ENCODE measurements at regions not wholly inside any gene's neighbourhood (a gene's known extent, or its start where the extent isn't known, plus 50 kb on each side); places are given as distances from the start of the nearest gene placed in this dataset.
A peak's percentile ranks its signal among the peaks of the same experiment; 100 is the strongest.

GRCh38 chr12:97229004-97229403 is 233.6 kb upstream of the RMST start:
- Histone ChIP-seq H3K27me3 (ENCODE audit: insufficient read depth, insufficient read length) (no peaks in the 10 kb centered on the region), H3K9ac (ENCODE audit: insufficient read length, low read depth) (no peak overlapping the region), H3K4me1 (ENCODE audit: insufficient read depth, insufficient read length) (no peaks in the 10 kb centered on the region), H3K4me3 (ENCODE audit: insufficient read length, low read depth) (no peak overlapping the region), H3K36me3 (ENCODE audit: insufficient read depth, insufficient read length, low read length) (no peaks in the 10 kb centered on the region), H3K9me3 (ENCODE audit: insufficient read depth, low read length) (peaks cover under 1% of the 10 kb centered on the region; the same call in 1 of the 2 replicates)
- DNase-seq (ENCODE audit: low read depth, low spot score): no peak
- TF ChIP-seq YY1 (IDR thresholded peaks at IDR 0.05; ENCODE audit: insufficient read depth, insufficient read length): no peak
- TF ChIP-seq SUZ12 (IDR thresholded peaks at IDR 0.05; ENCODE audit: extremely low read depth, insufficient read depth, insufficient read length): no peak
- no peak for TF ChIP-seq ZNF274 (IDR thresholded peaks at IDR 0.05; ENCODE audit: low read depth, low read length)

GRCh38 chr12:97235102-97235501 is 227.5 kb upstream of the RMST start:
- no peaks in the 10 kb centered on the region for H3K4me1 ChIP-seq (ENCODE audit: insufficient read depth, insufficient read length)
- no peak overlapping the region for H3K9ac ChIP-seq (ENCODE audit: insufficient read length, low read depth)
- TF ChIP-seq ZNF274 (IDR thresholded peaks at IDR 0.05; ENCODE audit: low read depth, low read length) (no peak), SUZ12 (IDR thresholded peaks at IDR 0.05; ENCODE audit: extremely low read depth, insufficient read depth, insufficient read length) (no peak), YY1 (IDR thresholded peaks at IDR 0.05; ENCODE audit: insufficient read depth, insufficient read length) (no peak)
- peaks cover 9% of the 10 kb centered on the region; the same call in 1 of the 2 replicates for H3K9me3 ChIP-seq (ENCODE audit: insufficient read depth, low read length)
- H3K27me3 ChIP-seq (ENCODE audit: insufficient read depth, insufficient read length): no peaks in the 10 kb centered on the region
- DNase-seq (ENCODE audit: low read depth, low spot score): peak; percentile 70
- no peak overlapping the region for H3K4me3 ChIP-seq (ENCODE audit: insufficient read length, low read depth)
- no peaks in the 10 kb centered on the region for H3K36me3 ChIP-seq (ENCODE audit: insufficient read depth, insufficient read length, low read length)

GRCh38 chr12:97246368-97246767 is 216.2 kb upstream of the RMST start:
- Histone ChIP-seq H3K9ac (ENCODE audit: insufficient read length, low read depth) (no peak overlapping the region), H3K9me3 (ENCODE audit: insufficient read depth, low read length) (no peaks in the 10 kb centered on the region), H3K4me1 (ENCODE audit: insufficient read depth, insufficient read length) (no peaks in the 10 kb centered on the region), H3K4me3 (ENCODE audit: insufficient read length, low read depth) (no peak overlapping the region), H3K36me3 (ENCODE audit: insufficient read depth, insufficient read length, low read length) (no peaks in the 10 kb centered on the region), H3K27me3 (ENCODE audit: insufficient read depth, insufficient read length) (no peaks in the 10 kb centered on the region)
- TF ChIP-seq YY1 (IDR thresholded peaks at IDR 0.05; ENCODE audit: insufficient read depth, insufficient read length) (no peak), SUZ12 (IDR thresholded peaks at IDR 0.05; ENCODE audit: extremely low read depth, insufficient read depth, insufficient read length) (no peak), ZNF274 (IDR thresholded peaks at IDR 0.05; ENCODE audit: low read depth, low read length) (no peak)
- no peak for DNase-seq (ENCODE audit: low read depth, low spot score)

GRCh38 chr12:97250483-97250882 is 212.1 kb upstream of the RMST start:
- no peak for TF ChIP-seq ZNF274 (IDR thresholded peaks at IDR 0.05; ENCODE audit: low read depth, low read length)
- TF ChIP-seq SUZ12 (IDR thresholded peaks at IDR 0.05; ENCODE audit: extremely low read depth, insufficient read depth, insufficient read length): no peak
- TF ChIP-seq YY1 (IDR thresholded peaks at IDR 0.05; ENCODE audit: insufficient read depth, insufficient read length): no peak
- H3K9me3 ChIP-seq (ENCODE audit: insufficient read depth, low read length): no peaks in the 10 kb centered on the region
- no peak overlapping the region for H3K4me3 ChIP-seq (ENCODE audit: insufficient read length, low read depth)
- H3K36me3 ChIP-seq (ENCODE audit: insufficient read depth, insufficient read length, low read length): no peaks in the 10 kb centered on the region
- no peak for DNase-seq (ENCODE audit: low read depth, low spot score)
- H3K27me3 ChIP-seq (ENCODE audit: insufficient read depth, insufficient read length): no peaks in the 10 kb centered on the region
- no peaks in the 10 kb centered on the region for H3K4me1 ChIP-seq (ENCODE audit: insufficient read depth, insufficient read length)
- no peak overlapping the region for H3K9ac ChIP-seq (ENCODE audit: insufficient read length, low read depth)

- Histone ChIP-seq H3K4me1 (ENCODE audit: insufficient read depth, insufficient read length) (no peaks in the 10 kb centered on the region), H3K9me3 (ENCODE audit: insufficient read depth, low read length) (no peaks in the 10 kb centered on the region), H3K36me3 (ENCODE audit: insufficient read depth, insufficient read length, low read length) (no peaks in the 10 kb centered on the region), H3K4me3 (ENCODE audit: insufficient read length, low read depth) (no peak overlapping the region), H3K27me3 (ENCODE audit: insufficient read depth, insufficient read length) (no peaks in the 10 kb centered on the region), H3K9ac (ENCODE audit: insufficient read length, low read depth) (no peak overlapping the region)
- TF ChIP-seq YY1 (IDR thresholded peaks at IDR 0.05; ENCODE audit: insufficient read depth, insufficient read length): no peak
- no peak for TF ChIP-seq SUZ12 (IDR thresholded peaks at IDR 0.05; ENCODE audit: extremely low read depth, insufficient read depth, insufficient read length)
- no peak for TF ChIP-seq ZNF274 (IDR thresholded peaks at IDR 0.05; ENCODE audit: low read depth, low read length)
- DNase-seq (ENCODE audit: low read depth, low spot score): no peak
These were observed 204.9 kb upstream of the RMST start for GRCh38 chr12:97257726-97258125.

GRCh38 chr12:97259098-97259497 is 203.5 kb upstream of the RMST start:
- DNase-seq (ENCODE audit: low read depth, low spot score): no peak
- H3K4me1 ChIP-seq (ENCODE audit: insufficient read depth, insufficient read length): no peaks in the 10 kb centered on the region
- H3K9ac ChIP-seq (ENCODE audit: insufficient read length, low read depth): no peak overlapping the region
- H3K4me3 ChIP-seq (ENCODE audit: insufficient read length, low read depth): no peak overlapping the region
- peaks cover 5% of the 10 kb centered on the region; the same call in 1 of the 2 replicates for H3K9me3 ChIP-seq (ENCODE audit: insufficient read depth, low read length)
- H3K27me3 ChIP-seq (ENCODE audit: insufficient read depth, insufficient read length): no peaks in the 10 kb centered on the region
- no peaks in the 10 kb centered on the region for H3K36me3 ChIP-seq (ENCODE audit: insufficient read depth, insufficient read length, low read length)
- TF ChIP-seq YY1 (IDR thresholded peaks at IDR 0.05; ENCODE audit: insufficient read depth, insufficient read length) (no peak), SUZ12 (IDR thresholded peaks at IDR 0.05; ENCODE audit: extremely low read depth, insufficient read depth, insufficient read length) (no peak), ZNF274 (IDR thresholded peaks at IDR 0.05; ENCODE audit: low read depth, low read length) (no peak)

GRCh38 chr12:97260786-97261185 is 201.8 kb upstream of the RMST start:
- H3K4me1 ChIP-seq (ENCODE audit: insufficient read depth, insufficient read length): no peaks in the 10 kb centered on the region
- no peaks in the 10 kb centered on the region for H3K36me3 ChIP-seq (ENCODE audit: insufficient read depth, insufficient read length, low read length)
- peaks cover 5% of the 10 kb centered on the region; the same call in 1 of the 2 replicates for H3K9me3 ChIP-seq (ENCODE audit: insufficient read depth, low read length)
- no peak overlapping the region for H3K4me3 ChIP-seq (ENCODE audit: insufficient read length, low read depth)
- H3K27me3 ChIP-seq (ENCODE audit: insufficient read depth, insufficient read length): no peaks in the 10 kb centered on the region
- TF ChIP-seq SUZ12 (IDR thresholded peaks at IDR 0.05; ENCODE audit: extremely low read depth, insufficient read depth, insufficient read length) (no peak), YY1 (IDR thresholded peaks at IDR 0.05; ENCODE audit: insufficient read depth, insufficient read length) (no peak), ZNF274 (IDR thresholded peaks at IDR 0.05; ENCODE audit: low read depth, low read length) (no peak)
- no peak for DNase-seq (ENCODE audit: low read depth, low spot score)
- no peak overlapping the region for H3K9ac ChIP-seq (ENCODE audit: insufficient read length, low read depth)
